Hepatocyte (in vitro differentiated cells): ENCODE measurements at regions not wholly inside any gene's neighbourhood (a gene's known extent, or its start where the extent isn't known, plus 50 kb on each side); places are given as distances from the start of the nearest gene placed in this dataset.

Source experiments
- EZH2phosphoT487 ChIP-seq: fragments of 200-600 bp; sonication (generic); IDR thresholded peaks from one replicate; pipeline ENCODE4 v1.6.1; 2018; ENCODE audit warnings: antibody characterized with exemption, mild to moderate bottlenecking, low read depth, moderate library complexity; ENCODE audit not compliant: unreplicated experiment, severe bottlenecking
- TF ChIP-seq, protein P1 (sequence below): fragments of 200-600 bp; sonication (generic); IDR thresholded peaks from 2 replicates; pipeline ENCODE4 v1.5.1; 2016; ENCODE audit warnings: antibody characterized with exemption, mild to moderate bottlenecking; ENCODE audit not compliant: poor library complexity

DNA sequence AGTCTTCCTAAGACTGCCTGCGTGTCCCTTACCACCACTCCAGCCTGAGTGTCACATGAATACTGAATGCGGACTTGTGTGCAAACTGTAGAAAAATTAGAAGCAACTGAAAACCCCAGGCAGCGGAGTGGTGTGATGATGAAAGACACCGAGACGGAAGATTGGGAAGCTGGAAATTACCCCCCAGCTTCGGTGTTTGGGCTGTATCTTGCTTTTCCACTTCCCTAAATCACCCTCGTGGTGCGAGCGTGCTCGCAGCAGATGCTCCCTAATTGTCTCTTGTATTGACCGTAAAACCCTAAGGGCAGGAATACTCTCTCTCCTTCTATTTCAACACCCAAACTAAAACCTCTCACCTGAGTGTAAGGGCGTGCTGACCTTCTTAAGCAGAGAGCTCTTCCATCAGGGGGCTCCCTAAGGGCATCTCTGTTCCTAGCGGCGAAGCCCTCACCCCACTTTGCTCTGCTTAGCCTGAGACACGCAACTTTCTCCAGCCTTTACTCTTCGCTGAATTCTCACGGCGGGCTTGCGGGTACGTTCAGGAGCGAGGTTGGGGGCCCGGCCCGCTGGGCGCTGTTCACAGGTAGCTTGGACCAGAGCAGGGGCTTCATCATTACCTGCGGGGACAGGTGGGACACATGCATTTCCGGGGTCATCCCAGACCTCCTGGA lies 62.4 kb downstream of the CRYBB2 start:
- TF ChIP-seq, protein P1, sequence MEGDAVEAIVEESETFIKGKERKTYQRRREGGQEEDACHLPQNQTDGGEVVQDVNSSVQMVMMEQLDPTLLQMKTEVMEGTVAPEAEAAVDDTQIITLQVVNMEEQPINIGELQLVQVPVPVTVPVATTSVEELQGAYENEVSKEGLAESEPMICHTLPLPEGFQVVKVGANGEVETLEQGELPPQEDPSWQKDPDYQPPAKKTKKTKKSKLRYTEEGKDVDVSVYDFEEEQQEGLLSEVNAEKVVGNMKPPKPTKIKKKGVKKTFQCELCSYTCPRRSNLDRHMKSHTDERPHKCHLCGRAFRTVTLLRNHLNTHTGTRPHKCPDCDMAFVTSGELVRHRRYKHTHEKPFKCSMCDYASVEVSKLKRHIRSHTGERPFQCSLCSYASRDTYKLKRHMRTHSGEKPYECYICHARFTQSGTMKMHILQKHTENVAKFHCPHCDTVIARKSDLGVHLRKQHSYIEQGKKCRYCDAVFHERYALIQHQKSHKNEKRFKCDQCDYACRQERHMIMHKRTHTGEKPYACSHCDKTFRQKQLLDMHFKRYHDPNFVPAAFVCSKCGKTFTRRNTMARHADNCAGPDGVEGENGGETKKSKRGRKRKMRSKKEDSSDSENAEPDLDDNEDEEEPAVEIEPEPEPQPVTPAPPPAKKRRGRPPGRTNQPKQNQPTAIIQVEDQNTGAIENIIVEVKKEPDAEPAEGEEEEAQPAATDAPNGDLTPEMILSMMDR = no peak
- TF ChIP-seq EZH2phosphoT487 = peak; percentile 13
